ENCODE measurements at regions not wholly inside any gene's neighbourhood (a gene's known extent, or its start where the extent isn't known, plus 50 kb on each side); places are given as distances from the start of the nearest gene placed in this dataset.

DNA sequence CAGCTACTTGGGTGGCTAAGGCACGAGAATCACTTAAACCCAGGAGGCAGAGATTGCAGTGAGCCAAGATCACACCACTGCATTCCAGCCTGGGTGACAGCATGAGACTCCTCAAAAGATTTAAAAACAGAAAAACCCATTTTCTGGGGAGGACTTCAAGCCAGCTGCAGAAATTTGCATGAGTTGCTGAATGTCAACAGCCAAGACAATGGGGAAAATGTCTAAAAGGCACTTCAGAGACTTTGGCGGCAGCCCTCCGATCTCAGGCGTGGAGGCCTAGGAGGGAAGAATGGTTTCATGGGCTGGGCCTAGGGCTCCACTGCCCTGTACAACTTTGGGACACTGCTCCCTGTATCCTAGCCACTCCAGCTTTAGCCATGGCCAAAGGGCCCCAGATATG is 177.8 kb upstream of the C14orf180 start:
- TF ChIP-seq, protein P1, sequence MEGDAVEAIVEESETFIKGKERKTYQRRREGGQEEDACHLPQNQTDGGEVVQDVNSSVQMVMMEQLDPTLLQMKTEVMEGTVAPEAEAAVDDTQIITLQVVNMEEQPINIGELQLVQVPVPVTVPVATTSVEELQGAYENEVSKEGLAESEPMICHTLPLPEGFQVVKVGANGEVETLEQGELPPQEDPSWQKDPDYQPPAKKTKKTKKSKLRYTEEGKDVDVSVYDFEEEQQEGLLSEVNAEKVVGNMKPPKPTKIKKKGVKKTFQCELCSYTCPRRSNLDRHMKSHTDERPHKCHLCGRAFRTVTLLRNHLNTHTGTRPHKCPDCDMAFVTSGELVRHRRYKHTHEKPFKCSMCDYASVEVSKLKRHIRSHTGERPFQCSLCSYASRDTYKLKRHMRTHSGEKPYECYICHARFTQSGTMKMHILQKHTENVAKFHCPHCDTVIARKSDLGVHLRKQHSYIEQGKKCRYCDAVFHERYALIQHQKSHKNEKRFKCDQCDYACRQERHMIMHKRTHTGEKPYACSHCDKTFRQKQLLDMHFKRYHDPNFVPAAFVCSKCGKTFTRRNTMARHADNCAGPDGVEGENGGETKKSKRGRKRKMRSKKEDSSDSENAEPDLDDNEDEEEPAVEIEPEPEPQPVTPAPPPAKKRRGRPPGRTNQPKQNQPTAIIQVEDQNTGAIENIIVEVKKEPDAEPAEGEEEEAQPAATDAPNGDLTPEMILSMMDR (IDR thresholded peaks at IDR 0.05) = no peak
- TF ChIP-seq POLR2A (IDR thresholded peaks at IDR 0.05) (no peak), POLR2AphosphoS5 (IDR thresholded peaks at IDR 0.05) (no peak)

All from breast epithelium (tissue), 3 donors.